ENCODE measurements at regions not wholly inside any gene's neighbourhood (a gene's known extent, or its start where the extent isn't known, plus 50 kb on each side); places are given as distances from the start of the nearest gene placed in this dataset.

DNA sequence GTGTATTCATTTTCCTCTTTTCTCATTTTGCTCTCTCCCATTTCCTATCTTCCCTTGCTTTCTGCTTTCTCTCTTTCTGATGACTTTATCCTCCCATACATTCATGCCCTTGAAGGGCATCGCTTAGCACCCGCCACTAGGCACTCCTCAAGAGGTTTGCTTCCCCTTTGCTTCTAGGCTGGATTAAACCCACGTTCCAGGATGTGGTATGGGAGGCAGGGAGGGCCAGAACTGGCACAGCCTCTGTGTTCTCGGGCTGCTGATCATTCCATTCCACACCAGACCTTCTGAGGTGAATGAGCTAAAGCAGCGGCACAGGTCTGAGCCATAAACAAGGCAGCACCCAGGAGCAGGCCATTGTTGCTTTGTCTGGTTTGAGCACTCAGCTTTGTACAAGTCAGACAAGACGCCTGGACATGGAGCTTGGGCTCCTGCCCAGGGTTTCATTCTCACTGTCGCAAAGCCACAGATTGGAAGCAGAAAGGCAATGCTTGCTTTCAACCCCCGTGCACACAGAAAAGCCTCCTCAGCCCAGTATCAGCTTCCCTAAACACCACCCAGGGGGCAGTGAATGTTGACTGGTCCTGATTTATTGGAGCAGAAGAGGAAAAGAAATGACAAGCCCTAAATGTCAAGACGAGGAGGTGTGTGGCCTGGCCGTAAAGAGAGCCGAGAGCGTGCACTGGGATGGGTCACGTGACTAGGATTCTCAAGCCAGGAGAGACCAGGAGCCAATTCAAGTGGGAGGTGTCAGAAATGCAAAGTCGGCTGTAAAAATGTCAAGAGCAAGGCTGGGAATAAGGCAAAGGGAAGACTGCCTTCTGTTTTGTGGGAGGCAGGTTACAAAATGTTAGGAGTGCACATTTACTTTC, 218.0 kb upstream of the SERP2 start:
- ATAC-seq (no peak), DNase-seq (ENCODE audit: low read depth, low spot score) (no peak), FAIRE-seq (no peak)
- ChIA-PET CTCF (no interaction called here), SMC1A (ENCODE audit: uncharacterized antibody, unreplicated experiment) (no interaction called here), RAD21 (ENCODE audit: unreplicated experiment) (no interaction called here), POLR2A (no interaction called here)
- Histone ChIP-seq H3K36me3 (ENCODE audit: control insufficient read depth in 2 of 2, insufficient read depth in 2 of 2, low read length in 1 of 2) (no peaks in the 10 kb centered on the region), H3K9ac (ENCODE audit: control insufficient read depth, insufficient read depth, low read length) (no peak overlapping the region), H3K27me3 (replicated peaks in 1 of 2; ENCODE audit: control insufficient read depth in 2 of 2, insufficient read depth in 2 of 2, low read length in 1 of 2) (peaks cover 0 to 3% of the 10 kb centered on the region in 2 experiments; a peak in 2 of 4 replicates), H3K9me3 (replicated peaks; ENCODE audit: control insufficient read depth, insufficient read depth, low read length) (no peaks in the 10 kb centered on the region), H3K4me2 (ENCODE audit: control insufficient read depth, insufficient read depth) (no peak overlapping the region), H4K20me1 (ENCODE audit: control insufficient read depth, insufficient read depth) (no peaks in the 10 kb centered on the region), H3K79me2 (ENCODE audit: control insufficient read depth, insufficient read depth, low read length) (no peaks in the 10 kb centered on the region), H3K4me3 (no peak overlapping the region), H2AFZ (ENCODE audit: control insufficient read depth, low read depth, low read length) (no peak overlapping the region), H3K4me1 (ENCODE audit: control insufficient read depth, insufficient read depth, low read length) (no peaks in the 10 kb centered on the region), H3K27ac (ENCODE audit: control insufficient read depth, insufficient read depth) (no peak overlapping the region)
- in situ Hi-C loops (cut with MboI) = no loop called here
- BruUV-seq (replicated peaks) = no TSS peak
- WGBS (ENCODE audit: insufficient coverage, insufficient replicate concordance, low lambda C conversion rate, missing lambda C conversion rate) = 20% methylated on average over 14 of the region's 14 CpGs
- intact Hi-C loops (cut with micrococcal nuclease; ENCODE audit: unreplicated experiment) = no loop called here
- TF ChIP-seq TCF12 (IDR thresholded peaks at IDR 0.05; ENCODE audit: low read depth, low read length) (no peak), ZBTB33 (IDR thresholded peaks at IDR 0.05) (no peak), SKIL (IDR thresholded peaks at IDR 0.05; ENCODE audit: low read depth, poor library complexity, severe bottlenecking) (no peak), KDM1A (IDR thresholded peaks at IDR 0.05; ENCODE audit: borderline replicate concordance) (no peak), SIX5 (IDR thresholded peaks at IDR 0.05; ENCODE audit: low read depth, low read length, severe bottlenecking) (no peak), CHD2 (IDR thresholded peaks at IDR 0.05; ENCODE audit: borderline replicate concordance, low read depth, low read length) (no peak), HDGF (IDR thresholded peaks at IDR 0.05) (no peak), MEF2A (IDR thresholded peaks at IDR 0.05; ENCODE audit: insufficient read depth, low read depth, low read length) (no peak), EZH2 (IDR thresholded peaks at IDR 0.05; ENCODE audit: borderline replicate concordance, control insufficient read depth, low read depth, low read length) (no peak)
- TF ChIP-seq, protein P1, sequence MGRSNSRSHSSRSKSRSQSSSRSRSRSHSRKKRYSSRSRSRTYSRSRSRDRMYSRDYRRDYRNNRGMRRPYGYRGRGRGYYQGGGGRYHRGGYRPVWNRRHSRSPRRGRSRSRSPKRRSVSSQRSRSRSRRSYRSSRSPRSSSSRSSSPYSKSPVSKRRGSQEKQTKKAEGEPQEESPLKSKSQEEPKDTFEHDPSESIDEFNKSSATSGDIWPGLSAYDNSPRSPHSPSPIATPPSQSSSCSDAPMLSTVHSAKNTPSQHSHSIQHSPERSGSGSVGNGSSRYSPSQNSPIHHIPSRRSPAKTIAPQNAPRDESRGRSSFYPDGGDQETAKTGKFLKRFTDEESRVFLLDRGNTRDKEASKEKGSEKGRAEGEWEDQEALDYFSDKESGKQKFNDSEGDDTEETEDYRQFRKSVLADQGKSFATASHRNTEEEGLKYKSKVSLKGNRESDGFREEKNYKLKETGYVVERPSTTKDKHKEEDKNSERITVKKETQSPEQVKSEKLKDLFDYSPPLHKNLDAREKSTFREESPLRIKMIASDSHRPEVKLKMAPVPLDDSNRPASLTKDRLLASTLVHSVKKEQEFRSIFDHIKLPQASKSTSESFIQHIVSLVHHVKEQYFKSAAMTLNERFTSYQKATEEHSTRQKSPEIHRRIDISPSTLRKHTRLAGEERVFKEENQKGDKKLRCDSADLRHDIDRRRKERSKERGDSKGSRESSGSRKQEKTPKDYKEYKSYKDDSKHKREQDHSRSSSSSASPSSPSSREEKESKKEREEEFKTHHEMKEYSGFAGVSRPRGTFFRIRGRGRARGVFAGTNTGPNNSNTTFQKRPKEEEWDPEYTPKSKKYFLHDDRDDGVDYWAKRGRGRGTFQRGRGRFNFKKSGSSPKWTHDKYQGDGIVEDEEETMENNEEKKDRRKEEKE (IDR thresholded peaks at IDR 0.05) = no peak

Measured in GM12878 (cell line).